SK-N-SH treated with all-trans-retinoic acid at 6 μM for 48 hours (cell line): ENCODE measurements at regions not wholly inside any gene's neighbourhood (a gene's known extent, or its start where the extent isn't known, plus 50 kb on each side); places are given as distances from the start of the nearest gene placed in this dataset.

Experiments used
- OSR1 ChIP-seq: fragments of 250-450 bp; sonication (Bioruptor Pico); IDR thresholded peaks from 2 replicates; pipeline ENCODE4 v1.8.0; 2022; ENCODE audit warnings: moderate library complexity, mild to moderate bottlenecking, inconsistent platforms
- RARB ChIP-seq: fragments of 250-450 bp; sonication (Bioruptor Pico); IDR thresholded peaks from 2 replicates; pipeline ENCODE4 v1.8.0; 2021; ENCODE audit warnings: mild to moderate bottlenecking, moderate library complexity
- SNAI2 ChIP-seq: fragments of 250-450 bp; sonication (Bioruptor Pico); IDR thresholded peaks from 2 replicates; pipeline ENCODE4 v1.5.0; 2020; ENCODE audit warnings: mild to moderate bottlenecking, moderate library complexity
- TOX ChIP-seq: fragments of 250-450 bp; sonication (Bioruptor Pico); IDR thresholded peaks from 2 replicates; pipeline ENCODE4 v1.8.0; 2021; ENCODE audit warnings: mild to moderate bottlenecking, moderate library complexity, borderline replicate concordance
- TF ChIP-seq, protein P1 (sequence below): fragments of 250-450 bp; sonication (Bioruptor Pico); IDR thresholded peaks from 2 replicates; pipeline ENCODE4 v1.8.0; 2021; ENCODE audit warnings: low read depth, mild to moderate bottlenecking, moderate library complexity, borderline replicate concordance
- TF ChIP-seq, protein P2 (sequence below): fragments of 250-450 bp; sonication (Bioruptor Pico); IDR thresholded peaks from 2 replicates; pipeline ENCODE4 v1.5.1; 2020; ENCODE audit warnings: low read depth, mild to moderate bottlenecking, moderate library complexity
- TF ChIP-seq, protein P3 (sequence below): fragments of 250-450 bp; sonication (Bioruptor Pico); IDR thresholded peaks from 2 replicates; pipeline ENCODE4 v1.8.0; 2020; ENCODE audit warnings: mild to moderate bottlenecking, moderate library complexity, borderline replicate concordance

GRCh38 chr2:128631698-128632500 lies 313.2 kb upstream of the HS6ST1 start:
- no peak for TF ChIP-seq OSR1 (CRISPR knock-in tag)
- no peak for TF ChIP-seq RARB
- TF ChIP-seq, protein P1, sequence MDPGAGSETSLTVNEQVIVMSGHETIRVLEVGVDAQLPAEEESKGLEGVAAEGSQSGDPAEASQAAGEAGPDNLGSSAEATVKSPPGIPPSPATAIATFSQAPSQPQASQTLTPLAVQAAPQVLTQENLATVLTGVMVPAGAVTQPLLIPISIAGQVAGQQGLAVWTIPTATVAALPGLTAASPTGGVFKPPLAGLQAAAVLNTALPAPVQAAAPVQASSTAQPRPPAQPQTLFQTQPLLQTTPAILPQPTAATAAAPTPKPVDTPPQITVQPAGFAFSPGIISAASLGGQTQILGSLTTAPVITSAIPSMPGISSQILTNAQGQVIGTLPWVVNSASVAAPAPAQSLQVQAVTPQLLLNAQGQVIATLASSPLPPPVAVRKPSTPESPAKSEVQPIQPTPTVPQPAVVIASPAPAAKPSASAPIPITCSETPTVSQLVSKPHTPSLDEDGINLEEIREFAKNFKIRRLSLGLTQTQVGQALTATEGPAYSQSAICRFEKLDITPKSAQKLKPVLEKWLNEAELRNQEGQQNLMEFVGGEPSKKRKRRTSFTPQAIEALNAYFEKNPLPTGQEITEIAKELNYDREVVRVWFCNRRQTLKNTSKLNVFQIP: no peak
- TF ChIP-seq, protein P2, sequence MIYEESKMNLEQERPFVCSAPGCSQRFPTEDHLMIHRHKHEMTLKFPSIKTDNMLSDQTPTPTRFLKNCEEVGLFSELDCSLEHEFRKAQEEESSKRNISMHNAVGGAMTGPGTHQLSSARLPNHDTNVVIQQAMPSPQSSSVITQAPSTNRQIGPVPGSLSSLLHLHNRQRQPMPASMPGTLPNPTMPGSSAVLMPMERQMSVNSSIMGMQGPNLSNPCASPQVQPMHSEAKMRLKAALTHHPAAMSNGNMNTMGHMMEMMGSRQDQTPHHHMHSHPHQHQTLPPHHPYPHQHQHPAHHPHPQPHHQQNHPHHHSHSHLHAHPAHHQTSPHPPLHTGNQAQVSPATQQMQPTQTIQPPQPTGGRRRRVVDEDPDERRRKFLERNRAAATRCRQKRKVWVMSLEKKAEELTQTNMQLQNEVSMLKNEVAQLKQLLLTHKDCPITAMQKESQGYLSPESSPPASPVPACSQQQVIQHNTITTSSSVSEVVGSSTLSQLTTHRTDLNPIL: no peak
- TF ChIP-seq, protein P3, sequence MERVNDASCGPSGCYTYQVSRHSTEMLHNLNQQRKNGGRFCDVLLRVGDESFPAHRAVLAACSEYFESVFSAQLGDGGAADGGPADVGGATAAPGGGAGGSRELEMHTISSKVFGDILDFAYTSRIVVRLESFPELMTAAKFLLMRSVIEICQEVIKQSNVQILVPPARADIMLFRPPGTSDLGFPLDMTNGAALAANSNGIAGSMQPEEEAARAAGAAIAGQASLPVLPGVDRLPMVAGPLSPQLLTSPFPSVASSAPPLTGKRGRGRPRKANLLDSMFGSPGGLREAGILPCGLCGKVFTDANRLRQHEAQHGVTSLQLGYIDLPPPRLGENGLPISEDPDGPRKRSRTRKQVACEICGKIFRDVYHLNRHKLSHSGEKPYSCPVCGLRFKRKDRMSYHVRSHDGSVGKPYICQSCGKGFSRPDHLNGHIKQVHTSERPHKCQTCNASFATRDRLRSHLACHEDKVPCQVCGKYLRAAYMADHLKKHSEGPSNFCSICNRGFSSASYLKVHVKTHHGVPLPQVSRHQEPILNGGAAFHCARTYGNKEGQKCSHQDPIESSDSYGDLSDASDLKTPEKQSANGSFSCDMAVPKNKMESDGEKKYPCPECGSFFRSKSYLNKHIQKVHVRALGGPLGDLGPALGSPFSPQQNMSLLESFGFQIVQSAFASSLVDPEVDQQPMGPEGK (CRISPR knock-in tag): no peak
- TF ChIP-seq TOX (CRISPR knock-in tag): no peak
- no peak for TF ChIP-seq SNAI2 (CRISPR knock-in tag)
